ENCODE measurements at regions not wholly inside any gene's neighbourhood (a gene's known extent, or its start where the extent isn't known, plus 50 kb on each side); places are given as distances from the start of the nearest gene placed in this dataset.

DNA sequence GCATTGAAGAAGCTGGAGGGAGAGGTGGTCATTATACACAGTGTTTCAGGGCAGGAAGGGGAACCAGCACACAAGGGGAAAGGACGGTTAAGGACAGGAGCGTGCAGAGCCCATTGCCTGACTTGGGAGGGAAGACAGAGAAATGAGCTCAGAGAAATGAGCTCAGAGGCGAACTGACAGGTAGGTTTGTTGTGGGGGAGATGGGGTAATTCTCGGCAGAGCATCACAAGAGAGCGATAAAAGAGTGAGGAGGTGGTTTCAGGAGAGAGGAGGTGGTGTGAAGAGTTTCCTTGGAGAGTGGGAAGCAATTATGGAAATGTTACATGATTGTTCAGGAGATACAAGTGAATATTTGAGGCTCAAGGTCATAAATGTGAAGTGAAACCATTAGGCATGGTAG lies 61.0 kb downstream of the MRGPRX1 start:
- H3K9me2 ChIP-seq (replicated peaks; ENCODE audit: insufficient read depth): no peaks in the 10 kb centered on the region
- TF ChIP-seq EZH2phosphoT487 (IDR thresholded peaks at IDR 0.05; ENCODE audit: low read depth, severe bottlenecking, unreplicated experiment): no peak
- TF ChIP-seq EZH2 (IDR thresholded peaks at IDR 0.05; ENCODE audit: borderline replicate concordance): no peak
- 78% methylated on average over 5 of the region's 5 CpGs for WGBS (ENCODE audit: low lambda C conversion rate, missing lambda C conversion rate)

DNA sequence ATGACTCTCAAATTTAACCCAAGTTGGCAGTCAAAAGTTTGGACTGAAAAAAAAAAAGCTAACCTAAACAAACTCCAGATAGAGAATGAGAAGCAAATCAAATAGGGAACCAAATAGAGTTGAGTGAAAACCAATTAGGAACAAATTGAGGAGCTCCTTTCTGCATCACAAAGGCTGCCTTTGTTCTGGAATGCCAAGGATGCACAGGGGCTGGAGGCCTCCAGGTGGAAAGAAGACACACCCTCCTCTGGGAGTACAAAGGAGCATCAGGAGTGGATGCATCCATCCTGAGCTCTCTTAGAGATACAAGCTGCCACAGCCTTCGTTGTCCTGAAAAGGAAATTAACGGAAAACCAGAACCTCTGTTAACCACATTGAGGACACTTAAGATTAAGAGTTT lies 73.3 kb downstream of the MRGPRX1 start:
- Histone ChIP-seq H3K27me3 (peaks cover 11% of the 10 kb centered on the region), H3K9me2 (replicated peaks; ENCODE audit: insufficient read depth) (no peaks in the 10 kb centered on the region), H3K4me2 (no peak overlapping the region), H3K27ac (no peak overlapping the region), H3K79me2 (no peaks in the 10 kb centered on the region), H3K9me3 (ENCODE audit: low read depth) (no peaks in the 10 kb centered on the region), H4K20me1 (ENCODE audit: insufficient read depth, poor library complexity, severe bottlenecking) (no peaks in the 10 kb centered on the region), H3K4me1 (ENCODE audit: insufficient read depth) (no peaks in the 10 kb centered on the region), H2AFZ (no peak overlapping the region), H3K36me3 (replicated peaks; ENCODE audit: insufficient read depth, low read depth) (no peaks in the 10 kb centered on the region), H3K4me3 (no peak overlapping the region)
- no peak for DNase-seq (ENCODE audit: low spot score)
- TF ChIP-seq EZH2phosphoT487 (IDR thresholded peaks at IDR 0.05; ENCODE audit: low read depth, severe bottlenecking, unreplicated experiment) (no peak), EZH2 (IDR thresholded peaks at IDR 0.05; ENCODE audit: borderline replicate concordance) (no peak)
- TF ChIP-seq, protein P1, sequence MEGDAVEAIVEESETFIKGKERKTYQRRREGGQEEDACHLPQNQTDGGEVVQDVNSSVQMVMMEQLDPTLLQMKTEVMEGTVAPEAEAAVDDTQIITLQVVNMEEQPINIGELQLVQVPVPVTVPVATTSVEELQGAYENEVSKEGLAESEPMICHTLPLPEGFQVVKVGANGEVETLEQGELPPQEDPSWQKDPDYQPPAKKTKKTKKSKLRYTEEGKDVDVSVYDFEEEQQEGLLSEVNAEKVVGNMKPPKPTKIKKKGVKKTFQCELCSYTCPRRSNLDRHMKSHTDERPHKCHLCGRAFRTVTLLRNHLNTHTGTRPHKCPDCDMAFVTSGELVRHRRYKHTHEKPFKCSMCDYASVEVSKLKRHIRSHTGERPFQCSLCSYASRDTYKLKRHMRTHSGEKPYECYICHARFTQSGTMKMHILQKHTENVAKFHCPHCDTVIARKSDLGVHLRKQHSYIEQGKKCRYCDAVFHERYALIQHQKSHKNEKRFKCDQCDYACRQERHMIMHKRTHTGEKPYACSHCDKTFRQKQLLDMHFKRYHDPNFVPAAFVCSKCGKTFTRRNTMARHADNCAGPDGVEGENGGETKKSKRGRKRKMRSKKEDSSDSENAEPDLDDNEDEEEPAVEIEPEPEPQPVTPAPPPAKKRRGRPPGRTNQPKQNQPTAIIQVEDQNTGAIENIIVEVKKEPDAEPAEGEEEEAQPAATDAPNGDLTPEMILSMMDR (IDR thresholded peaks at IDR 0.05; ENCODE audit: poor library complexity): no peak
- WGBS (ENCODE audit: low lambda C conversion rate, missing lambda C conversion rate): 82% methylated on average over 2 of the region's 2 CpGs

More for the DNA sequence above, 61.0 kb downstream of the MRGPRX1 start:
- no peaks in the 10 kb centered on the region for H3K27me3 ChIP-seq
- H3K27ac ChIP-seq: no peak overlapping the region
- no peak for DNase-seq (ENCODE audit: low spot score)
- H3K9me3 ChIP-seq (ENCODE audit: low read depth): no peaks in the 10 kb centered on the region
- no peaks in the 10 kb centered on the region for H3K79me2 ChIP-seq
- H3K36me3 ChIP-seq (replicated peaks; ENCODE audit: insufficient read depth, low read depth): no peaks in the 10 kb centered on the region
- H3K4me1 ChIP-seq (ENCODE audit: insufficient read depth): no peaks in the 10 kb centered on the region
- H2AFZ ChIP-seq: no peak overlapping the region
- no peaks in the 10 kb centered on the region for H4K20me1 ChIP-seq (ENCODE audit: insufficient read depth, poor library complexity, severe bottlenecking)
- H3K4me3 ChIP-seq: no peak overlapping the region
- no peak overlapping the region for H3K4me2 ChIP-seq

DNA sequence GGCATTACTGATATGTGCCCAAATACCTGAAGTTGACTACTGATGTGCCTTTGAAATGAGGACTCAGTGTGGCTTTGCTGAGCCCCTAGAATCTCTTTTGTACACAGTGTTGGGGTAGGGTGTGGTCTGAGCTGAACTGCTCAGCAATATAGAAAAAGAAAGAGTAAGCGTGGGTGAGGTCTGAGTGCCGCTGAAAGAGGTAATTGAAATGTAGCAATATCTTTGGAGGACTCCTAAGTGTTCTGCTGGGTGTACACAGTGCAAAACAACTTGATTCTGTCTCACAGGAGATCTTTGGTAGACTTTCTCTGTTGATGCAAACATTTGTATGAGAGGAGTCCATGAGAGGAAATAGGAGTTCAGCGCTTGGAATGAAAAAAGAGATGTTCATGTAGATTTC lies 73.7 kb upstream of the PTPN5 start:
- Histone ChIP-seq H3K79me2 (no peaks in the 10 kb centered on the region), H3K4me3 (no peak overlapping the region), H3K4me1 (ENCODE audit: insufficient read depth) (no peaks in the 10 kb centered on the region), H3K27me3 (peaks cover 11% of the 10 kb centered on the region), H3K36me3 (replicated peaks; ENCODE audit: insufficient read depth, low read depth) (no peaks in the 10 kb centered on the region), H3K27ac (no peak overlapping the region), H2AFZ (no peak overlapping the region), H3K9me2 (replicated peaks; ENCODE audit: insufficient read depth) (no peaks in the 10 kb centered on the region), H3K9me3 (ENCODE audit: low read depth) (no peaks in the 10 kb centered on the region), H3K4me2 (no peak overlapping the region), H4K20me1 (ENCODE audit: insufficient read depth, poor library complexity, severe bottlenecking) (no peaks in the 10 kb centered on the region)
- WGBS (ENCODE audit: low lambda C conversion rate, missing lambda C conversion rate): 87% methylated on average over 3 of the region's 3 CpGs
- no peak for DNase-seq (ENCODE audit: low spot score)
- no peak for TF ChIP-seq EZH2 (IDR thresholded peaks at IDR 0.05; ENCODE audit: borderline replicate concordance)
- TF ChIP-seq, protein P1 (IDR thresholded peaks at IDR 0.05; ENCODE audit: poor library complexity): no peak

DNA sequence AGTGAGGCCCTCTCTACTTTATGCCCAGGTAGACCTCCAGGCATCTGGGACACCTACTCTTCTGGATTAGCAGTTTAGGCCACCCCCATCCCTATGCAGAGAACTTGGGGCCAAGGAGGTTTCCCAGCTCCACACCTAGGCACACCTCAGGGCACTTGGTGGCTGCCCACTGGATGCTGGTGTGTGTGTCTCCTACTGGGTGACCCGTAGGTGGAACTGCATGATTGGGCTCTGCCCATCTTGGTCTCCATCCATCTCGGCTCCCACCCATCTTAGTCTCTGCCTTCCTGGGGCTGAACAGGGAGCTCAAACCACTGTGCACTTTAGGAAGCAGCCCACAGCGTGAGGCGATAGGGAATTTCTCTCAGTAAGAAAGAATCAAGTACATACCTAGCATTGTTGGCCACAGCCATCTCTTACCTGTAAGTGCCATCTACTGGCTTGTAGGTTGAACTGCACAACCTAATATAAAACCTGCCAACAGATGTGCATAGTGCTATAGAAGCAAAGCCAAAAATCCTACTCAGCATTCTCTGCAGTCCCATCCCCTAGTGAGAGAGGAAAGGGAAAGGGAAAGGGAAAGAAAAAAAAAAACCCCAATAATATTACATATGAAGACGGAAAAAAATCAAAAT lies 61.6 kb upstream of the PTPN5 start:
- Histone ChIP-seq H3K9me3 (ENCODE audit: low read depth) (no peaks in the 10 kb centered on the region), H3K4me1 (ENCODE audit: insufficient read depth) (no peaks in the 10 kb centered on the region), H3K36me3 (replicated peaks; ENCODE audit: insufficient read depth, low read depth) (no peaks in the 10 kb centered on the region), H3K9me2 (replicated peaks; ENCODE audit: insufficient read depth) (no peaks in the 10 kb centered on the region), H3K79me2 (no peaks in the 10 kb centered on the region), H3K4me3 (no peak overlapping the region), H3K27ac (no peak overlapping the region), H2AFZ (no peak overlapping the region), H4K20me1 (ENCODE audit: insufficient read depth, poor library complexity, severe bottlenecking) (no peaks in the 10 kb centered on the region), H3K27me3 (peaks cover 3% of the 10 kb centered on the region), H3K4me2 (no peak overlapping the region)
- no peak for TF ChIP-seq EZH2phosphoT487 (IDR thresholded peaks at IDR 0.05; ENCODE audit: low read depth, severe bottlenecking, unreplicated experiment)
- TF ChIP-seq, protein P1 (IDR thresholded peaks at IDR 0.05; ENCODE audit: poor library complexity): peak; percentile 59
- peak; percentile 68 for DNase-seq (ENCODE audit: low spot score)
- 31% methylated on average over 5 of the region's 5 CpGs for WGBS (ENCODE audit: low lambda C conversion rate, missing lambda C conversion rate)

Data from hepatocyte (in vitro differentiated cells).